Left ventricle myocardium inferior (tissue), 1 donor: ENCODE measurements at regions not wholly inside any gene's neighbourhood (a gene's known extent, or its start where the extent isn't known, plus 50 kb on each side); places are given as distances from the start of the nearest gene placed in this dataset.

Source experiments
- DNase-seq: peaks from one replicate; pipeline ENCODE4 v3.0.0-alpha.2; 2020
- H3K27ac ChIP-seq: fragments of 200-600 bp; replicated peaks from 2 replicates; pipeline ENCODE4 v1.8.0; 2021
- H3K27me3 ChIP-seq: fragments of 200-600 bp; 2 replicates; pipeline ENCODE4 v1.8.0; 2021; ENCODE audit warnings: low read depth
- H3K36me3 ChIP-seq: fragments of 200-600 bp; 2 replicates; pipeline ENCODE4 v1.8.0; 2021
- H3K4me1 ChIP-seq: fragments of 200-600 bp; 2 replicates; pipeline ENCODE4 v1.8.0; 2021
- H3K4me3 ChIP-seq: fragments of 200-600 bp; 2 replicates; pipeline ENCODE4 v1.8.0; 2021; ENCODE audit warnings: mild to moderate bottlenecking, moderate library complexity
- H3K9me3 ChIP-seq: fragments of 200-600 bp; replicated peaks from 2 replicates; pipeline ENCODE4 v1.8.0; 2021
- intact Hi-C: fragments of 100-400 bp; cut with micrococcal nuclease; formaldehyde crosslinking; loops from one replicate; pipeline ENCODE4 v1.11.0; 2022
- TF ChIP-seq, protein P1 (sequence below): fragments of 200-600 bp; IDR thresholded peaks from 2 replicates; pipeline ENCODE4 v1.8.0; 2021; ENCODE audit warnings: antibody characterized with exemption, mild to moderate bottlenecking, borderline replicate concordance
- donor health status: DM: no; HTN: yes; CAD: no; lungs with severe emphysema.

DNA sequence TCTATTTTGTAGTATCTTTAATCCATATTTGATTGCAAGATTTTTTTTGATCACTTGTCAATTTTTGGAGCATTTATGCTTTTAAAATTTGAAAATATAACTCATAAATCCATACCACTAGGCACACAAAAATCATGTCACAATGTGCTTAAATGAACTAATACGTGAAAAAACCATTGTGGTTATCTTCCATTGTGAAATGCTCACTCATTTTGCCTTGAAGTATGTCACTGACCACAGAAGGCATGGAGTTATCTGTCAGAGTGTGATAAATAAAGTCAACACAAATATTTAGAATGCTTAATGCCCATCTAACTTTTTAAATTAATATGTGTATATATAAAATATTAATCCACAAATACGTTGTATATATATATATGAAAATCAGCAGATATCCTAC lies 347.2 kb downstream of the PTPRC start:
- no peaks in the 10 kb centered on the region for H3K4me1 ChIP-seq
- no peaks in the 10 kb centered on the region for H3K36me3 ChIP-seq
- H3K27ac ChIP-seq, result no peak overlapping the region
- H3K9me3 ChIP-seq, result no peaks in the 10 kb centered on the region
- TF ChIP-seq, protein P1, sequence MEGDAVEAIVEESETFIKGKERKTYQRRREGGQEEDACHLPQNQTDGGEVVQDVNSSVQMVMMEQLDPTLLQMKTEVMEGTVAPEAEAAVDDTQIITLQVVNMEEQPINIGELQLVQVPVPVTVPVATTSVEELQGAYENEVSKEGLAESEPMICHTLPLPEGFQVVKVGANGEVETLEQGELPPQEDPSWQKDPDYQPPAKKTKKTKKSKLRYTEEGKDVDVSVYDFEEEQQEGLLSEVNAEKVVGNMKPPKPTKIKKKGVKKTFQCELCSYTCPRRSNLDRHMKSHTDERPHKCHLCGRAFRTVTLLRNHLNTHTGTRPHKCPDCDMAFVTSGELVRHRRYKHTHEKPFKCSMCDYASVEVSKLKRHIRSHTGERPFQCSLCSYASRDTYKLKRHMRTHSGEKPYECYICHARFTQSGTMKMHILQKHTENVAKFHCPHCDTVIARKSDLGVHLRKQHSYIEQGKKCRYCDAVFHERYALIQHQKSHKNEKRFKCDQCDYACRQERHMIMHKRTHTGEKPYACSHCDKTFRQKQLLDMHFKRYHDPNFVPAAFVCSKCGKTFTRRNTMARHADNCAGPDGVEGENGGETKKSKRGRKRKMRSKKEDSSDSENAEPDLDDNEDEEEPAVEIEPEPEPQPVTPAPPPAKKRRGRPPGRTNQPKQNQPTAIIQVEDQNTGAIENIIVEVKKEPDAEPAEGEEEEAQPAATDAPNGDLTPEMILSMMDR, result no peak
- intact Hi-C loops, result no loop called here
- no peak overlapping the region for H3K4me3 ChIP-seq
- DNase-seq, result no peak
- H3K27me3 ChIP-seq, result no peaks in the 10 kb centered on the region

- TF ChIP-seq, protein P1, result no peak
- H3K9me3 ChIP-seq, result no peaks in the 10 kb centered on the region
- H3K27ac ChIP-seq, result no peak overlapping the region
- no peak for DNase-seq
- H3K36me3 ChIP-seq, result no peaks in the 10 kb centered on the region
- no peak overlapping the region for H3K4me3 ChIP-seq
- intact Hi-C loops, result no loop called here
- H3K4me1 ChIP-seq, result no peaks in the 10 kb centered on the region
- H3K27me3 ChIP-seq, result no peaks in the 10 kb centered on the region
Observed at GRCh38 chr1:198986442-198986841, 347.6 kb downstream of the PTPRC start.

DNA sequence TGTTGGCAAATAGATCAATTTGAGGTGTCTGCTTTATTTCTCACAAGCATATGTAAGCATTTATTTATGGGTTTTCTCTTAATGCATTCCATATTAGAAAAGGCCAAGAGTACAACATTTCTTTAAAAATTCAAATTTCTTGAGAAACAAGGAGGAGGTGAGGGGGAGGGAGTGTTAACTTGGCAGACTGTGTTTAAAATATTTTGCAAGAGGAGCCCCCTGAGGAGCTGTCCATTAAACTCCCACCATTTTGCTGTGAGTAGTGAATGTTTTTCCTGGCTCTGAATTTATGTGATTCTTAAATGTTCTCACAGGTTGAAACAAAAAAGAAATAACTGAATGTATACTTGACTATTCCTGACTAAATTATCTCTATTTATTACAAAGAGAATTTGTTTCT lies 363.8 kb downstream of the PTPRC start:
- DNase-seq, result no peak
- H3K4me1 ChIP-seq, result no peaks in the 10 kb centered on the region
- H3K9me3 ChIP-seq, result no peaks in the 10 kb centered on the region
- intact Hi-C loops, result no loop called here
- H3K27me3 ChIP-seq, result no peaks in the 10 kb centered on the region
- H3K4me3 ChIP-seq, result no peak overlapping the region
- H3K36me3 ChIP-seq, result no peaks in the 10 kb centered on the region
- H3K27ac ChIP-seq, result no peak overlapping the region
- TF ChIP-seq, protein P1, result no peak

DNA sequence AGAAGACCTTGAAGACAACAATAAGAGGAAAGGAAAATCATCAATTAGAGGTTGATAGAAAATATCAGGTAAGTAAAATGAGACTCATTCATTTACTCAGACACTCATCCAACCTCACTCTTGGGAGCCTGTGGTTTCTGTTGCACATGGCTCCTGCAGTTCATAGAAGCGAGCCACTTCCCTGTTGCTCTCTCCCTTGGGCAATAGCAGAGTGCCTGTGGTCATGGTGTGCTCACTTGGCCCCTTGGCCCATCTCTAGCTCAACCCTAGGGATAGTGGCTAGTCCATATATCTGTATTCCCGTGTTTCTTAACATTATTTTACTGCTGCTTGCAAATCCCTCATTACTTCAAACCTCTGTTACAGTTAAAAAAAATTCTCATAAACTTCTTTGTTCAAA lies 368.6 kb downstream of the PTPRC start:
- intact Hi-C loops, result no loop called here
- Histone ChIP-seq H3K9me3 (no peaks in the 10 kb centered on the region), H3K27me3 (no peaks in the 10 kb centered on the region), H3K36me3 (no peaks in the 10 kb centered on the region), H3K4me1 (peaks cover 22% of the 10 kb centered on the region), H3K4me3 (no peak overlapping the region), H3K27ac (no peak overlapping the region)
- TF ChIP-seq, protein P1, result no peak
- no peak for DNase-seq

GRCh38 chr1:199009447-199009846 lies 370.6 kb downstream of the PTPRC start:
- H3K36me3 ChIP-seq, result no peaks in the 10 kb centered on the region
- H3K4me1 ChIP-seq, result peaks cover 22% of the 10 kb centered on the region
- H3K9me3 ChIP-seq, result no peaks in the 10 kb centered on the region
- H3K27me3 ChIP-seq, result no peaks in the 10 kb centered on the region
- intact Hi-C loops, result no loop called here
- H3K27ac ChIP-seq, result peak overlapping the region; percentile 1
- DNase-seq, result no peak
- H3K4me3 ChIP-seq, result peak overlapping the region; percentile 23
- TF ChIP-seq, protein P1, result no peak

GRCh38 chr1:199010492-199010891 lies 371.7 kb downstream of the PTPRC start:
- H3K36me3 ChIP-seq, result no peaks in the 10 kb centered on the region
- TF ChIP-seq, protein P1, result no peak
- H3K27me3 ChIP-seq, result no peaks in the 10 kb centered on the region
- H3K4me1 ChIP-seq, result peaks cover 22% of the 10 kb centered on the region
- no peak overlapping the region for H3K4me3 ChIP-seq
- no peak overlapping the region for H3K27ac ChIP-seq
- intact Hi-C loops, result no loop called here
- DNase-seq, result no peak
- H3K9me3 ChIP-seq, result no peaks in the 10 kb centered on the region
